ENCODE measurements at regions not wholly inside any gene's neighbourhood (a gene's known extent, or its start where the extent isn't known, plus 50 kb on each side); places are given as distances from the start of the nearest gene placed in this dataset.

GRCh38 chr17:72452286-72453173 lies 331.7 kb downstream of the SOX9 start:
- H3K79me2 ChIP-seq (ENCODE audit: insufficient read depth, low read length), result no peaks in the 10 kb centered on the region
- no peak overlapping the region for H3K4me3 ChIP-seq (ENCODE audit: low read length, poor library complexity, severe bottlenecking)
- H3F3A ChIP-seq (ENCODE audit: low read depth), result no peaks in the 10 kb centered on the region
- no peaks in the 10 kb centered on the region for H4K20me1 ChIP-seq (ENCODE audit: insufficient read depth, low read length, poor library complexity, severe bottlenecking)
- no peaks in the 10 kb centered on the region for H3K27me3 ChIP-seq (ENCODE audit: insufficient read depth, low read length, poor library complexity, severe bottlenecking)
- no peaks in the 10 kb centered on the region for H3K9me2 ChIP-seq (replicated peaks; ENCODE audit: low read depth, low read length)
- no peaks in the 10 kb centered on the region for H3K36me3 ChIP-seq (ENCODE audit: insufficient read depth, low read length)
- H3K9me3 ChIP-seq (ENCODE audit: insufficient read depth, low read depth, low read length), result no peaks in the 10 kb centered on the region
- no peak overlapping the region for H3K4me2 ChIP-seq (ENCODE audit: low read depth, low read length, poor library complexity, severe bottlenecking)
- H2AFZ ChIP-seq (ENCODE audit: low read length), result no peak overlapping the region
- no peaks in the 10 kb centered on the region for H3K4me1 ChIP-seq (ENCODE audit: insufficient read depth, low read length, poor library complexity, severe bottlenecking)
- TF ChIP-seq, protein P1, sequence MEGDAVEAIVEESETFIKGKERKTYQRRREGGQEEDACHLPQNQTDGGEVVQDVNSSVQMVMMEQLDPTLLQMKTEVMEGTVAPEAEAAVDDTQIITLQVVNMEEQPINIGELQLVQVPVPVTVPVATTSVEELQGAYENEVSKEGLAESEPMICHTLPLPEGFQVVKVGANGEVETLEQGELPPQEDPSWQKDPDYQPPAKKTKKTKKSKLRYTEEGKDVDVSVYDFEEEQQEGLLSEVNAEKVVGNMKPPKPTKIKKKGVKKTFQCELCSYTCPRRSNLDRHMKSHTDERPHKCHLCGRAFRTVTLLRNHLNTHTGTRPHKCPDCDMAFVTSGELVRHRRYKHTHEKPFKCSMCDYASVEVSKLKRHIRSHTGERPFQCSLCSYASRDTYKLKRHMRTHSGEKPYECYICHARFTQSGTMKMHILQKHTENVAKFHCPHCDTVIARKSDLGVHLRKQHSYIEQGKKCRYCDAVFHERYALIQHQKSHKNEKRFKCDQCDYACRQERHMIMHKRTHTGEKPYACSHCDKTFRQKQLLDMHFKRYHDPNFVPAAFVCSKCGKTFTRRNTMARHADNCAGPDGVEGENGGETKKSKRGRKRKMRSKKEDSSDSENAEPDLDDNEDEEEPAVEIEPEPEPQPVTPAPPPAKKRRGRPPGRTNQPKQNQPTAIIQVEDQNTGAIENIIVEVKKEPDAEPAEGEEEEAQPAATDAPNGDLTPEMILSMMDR (conservative IDR thresholded peaks at IDR 0.05; ENCODE audit: low read length), result no peak
- no peak for TF ChIP-seq EZH2phosphoT487 (IDR thresholded peaks at IDR 0.05; ENCODE audit: borderline replicate concordance)
- H3K9ac ChIP-seq (ENCODE audit: low read depth, low read length, poor library complexity, severe bottlenecking), result no peak overlapping the region

DNA sequence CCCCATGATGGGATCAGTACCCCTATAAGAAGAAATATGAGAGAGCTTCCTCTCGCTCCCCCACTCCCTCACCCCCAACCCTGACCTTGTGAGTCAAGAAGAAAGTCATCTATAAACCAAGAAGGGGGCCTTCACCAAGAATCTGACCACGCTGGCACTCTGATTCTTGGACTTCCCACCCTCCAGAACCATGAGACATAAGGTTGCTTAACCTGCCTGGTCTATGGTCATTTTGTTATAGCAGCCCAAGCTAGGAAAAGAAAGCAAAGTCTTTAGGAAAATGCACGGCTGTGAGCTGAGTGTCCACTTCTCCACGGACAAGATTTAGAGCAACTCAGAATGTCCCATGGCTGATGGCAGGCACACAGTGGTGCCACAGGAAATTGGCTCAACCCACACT lies 333.5 kb downstream of the SOX9 start:
- no peak overlapping the region for H2AFZ ChIP-seq (ENCODE audit: low read length)
- TF ChIP-seq EZH2phosphoT487 (IDR thresholded peaks at IDR 0.05; ENCODE audit: borderline replicate concordance), result no peak
- TF ChIP-seq, protein P1 (conservative IDR thresholded peaks at IDR 0.05; ENCODE audit: low read length), result no peak
- no peaks in the 10 kb centered on the region for H3K36me3 ChIP-seq (ENCODE audit: insufficient read depth, low read length)
- H3F3A ChIP-seq (ENCODE audit: low read depth), result no peaks in the 10 kb centered on the region
- H3K9me2 ChIP-seq (replicated peaks; ENCODE audit: low read depth, low read length), result no peaks in the 10 kb centered on the region
- no peak overlapping the region for H3K9ac ChIP-seq (ENCODE audit: low read depth, low read length, poor library complexity, severe bottlenecking)
- no peaks in the 10 kb centered on the region for H3K27me3 ChIP-seq (ENCODE audit: insufficient read depth, low read length, poor library complexity, severe bottlenecking)
- H3K4me2 ChIP-seq (ENCODE audit: low read depth, low read length, poor library complexity, severe bottlenecking), result no peak overlapping the region
- no peaks in the 10 kb centered on the region for H3K4me1 ChIP-seq (ENCODE audit: insufficient read depth, low read length, poor library complexity, severe bottlenecking)
- H4K20me1 ChIP-seq (ENCODE audit: insufficient read depth, low read length, poor library complexity, severe bottlenecking), result no peaks in the 10 kb centered on the region
- H3K79me2 ChIP-seq (ENCODE audit: insufficient read depth, low read length), result no peaks in the 10 kb centered on the region
- no peak overlapping the region for H3K4me3 ChIP-seq (ENCODE audit: low read length, poor library complexity, severe bottlenecking)
- peaks cover 7% of the 10 kb centered on the region; the same call in 1 of the 2 replicates for H3K9me3 ChIP-seq (ENCODE audit: insufficient read depth, low read depth, low read length)

- H3K36me3 ChIP-seq (ENCODE audit: insufficient read depth, low read length), result no peaks in the 10 kb centered on the region
- TF ChIP-seq, protein P1 (conservative IDR thresholded peaks at IDR 0.05; ENCODE audit: low read length), result no peak
- no peak for TF ChIP-seq EZH2phosphoT487 (IDR thresholded peaks at IDR 0.05; ENCODE audit: borderline replicate concordance)
- H3K9ac ChIP-seq (ENCODE audit: low read depth, low read length, poor library complexity, severe bottlenecking), result no peak overlapping the region
- no peaks in the 10 kb centered on the region for H3K27me3 ChIP-seq (ENCODE audit: insufficient read depth, low read length, poor library complexity, severe bottlenecking)
- no peaks in the 10 kb centered on the region for H3K79me2 ChIP-seq (ENCODE audit: insufficient read depth, low read length)
- no peaks in the 10 kb centered on the region for H3K4me1 ChIP-seq (ENCODE audit: insufficient read depth, low read length, poor library complexity, severe bottlenecking)
- no peak overlapping the region for H3K4me2 ChIP-seq (ENCODE audit: low read depth, low read length, poor library complexity, severe bottlenecking)
- no peaks in the 10 kb centered on the region for H4K20me1 ChIP-seq (ENCODE audit: insufficient read depth, low read length, poor library complexity, severe bottlenecking)
- peaks cover 7% of the 10 kb centered on the region; the same call in 1 of the 2 replicates for H3K9me3 ChIP-seq (ENCODE audit: insufficient read depth, low read depth, low read length)
- H2AFZ ChIP-seq (ENCODE audit: low read length), result no peak overlapping the region
- no peak overlapping the region for H3K4me3 ChIP-seq (ENCODE audit: low read length, poor library complexity, severe bottlenecking)
- H3F3A ChIP-seq (ENCODE audit: low read depth), result no peaks in the 10 kb centered on the region
- H3K9me2 ChIP-seq (replicated peaks; ENCODE audit: low read depth, low read length), result no peaks in the 10 kb centered on the region
Measured at GRCh38 chr17:72455562-72455961, 334.7 kb downstream of the SOX9 start.

All from Loucy (cell line).